HEK293 (cell line): ENCODE measurements at regions not wholly inside any gene's neighbourhood (a gene's known extent, or its start where the extent isn't known, plus 50 kb on each side); places are given as distances from the start of the nearest gene placed in this dataset.

ENCODE experiments used
- CTCF ChIA-PET: fragments of 350-600 bp; formaldehyde crosslinking; extraction: SDS; loops from one replicate; lab custom pipeline; 2021; ENCODE audit warnings: antibody characterized with exemption; lab: Yijun Ruan, JAX
- POLR2A ChIA-PET: fragments of 300-600 bp; formaldehyde crosslinking; extraction: SDS; loops from one replicate; lab custom pipeline; 2020; ENCODE audit warnings: antibody characterized with exemption, inconsistent platforms; lab: Yijun Ruan, JAX
- H3K27ac ChIP-seq: fragments of 200-500 bp; sonication (Bioruptor generic); 2 replicates; pipeline ENCODE4 v1.5.1; 2014; ENCODE audit warnings: low read depth, low read length, control low read depth, inconsistent platforms; ENCODE audit errors: extremely low read depth
- H3K36me3 ChIP-seq, 2 experiments: fragments of 200-500 bp in 1 of 2; sonication (Bioruptor generic) in 1 of 2; 1 replicate in 1 of 2; 2 replicates in 1 of 2; pipeline ENCODE4 v1.5.1; 2014 to 2017; ENCODE audit warnings: inconsistent platforms in 2 of 2, low read length in 2 of 2; ENCODE audit not compliant: control insufficient read depth in 2 of 2, insufficient read depth in 1 of 2
- H3K4me1 ChIP-seq: fragments of 200-500 bp; sonication (Bioruptor generic); 2 replicates; pipeline ENCODE4 v1.5.1; 2014; ENCODE audit warnings: mild to moderate bottlenecking, low read length, inconsistent platforms; ENCODE audit not compliant: control insufficient read depth, insufficient read depth
- H3K4me3 ChIP-seq: 2 replicates; pipeline ENCODE4 v1.5.1; 2011; ENCODE audit warnings: low read depth, mild to moderate bottlenecking, control low read depth, low read length, moderate library complexity
- H3K9me3 ChIP-seq: fragments of 200-500 bp; sonication (Bioruptor generic); 2 replicates; pipeline ENCODE4 v1.5.1; 2014; ENCODE audit warnings: low read depth, low read length, inconsistent platforms; ENCODE audit not compliant: control insufficient read depth, insufficient read depth
- PRDM6 ChIP-seq: fragments of 450-650 bp; formaldehyde crosslinking; IDR thresholded peaks from 2 replicates; pipeline ENCODE4 v1.5.1; 2017; ENCODE audit warnings: missing biosample characterization, missing genetic modification characterization
- ZBTB49 ChIP-seq: fragments of 450-650 bp; formaldehyde crosslinking; IDR thresholded peaks from 2 replicates; pipeline ENCODE4 v1.5.1; 2016; ENCODE audit warnings: missing biosample characterization, missing genetic modification characterization, low read depth
- ZBTB6 ChIP-seq: fragments of 450-650 bp; formaldehyde crosslinking; IDR thresholded peaks from 2 replicates; pipeline ENCODE4 v1.5.1; 2017; ENCODE audit warnings: missing biosample characterization, missing genetic modification characterization
- ZBTB7A ChIP-seq: fragments of 450-650 bp; formaldehyde crosslinking; IDR thresholded peaks from 2 replicates; pipeline ENCODE4 v1.5.1; 2016; ENCODE audit warnings: low read depth, missing biosample characterization, missing genetic modification characterization
- ZFP3 ChIP-seq: fragments of 450-650 bp; formaldehyde crosslinking; IDR thresholded peaks from 2 replicates; pipeline ENCODE4 v1.5.1; 2016; ENCODE audit warnings: low read depth, missing biosample characterization, missing genetic modification characterization
- ZFP41 ChIP-seq: fragments of 450-650 bp; formaldehyde crosslinking; IDR thresholded peaks from 2 replicates; pipeline ENCODE4 v1.5.1; 2016; ENCODE audit warnings: missing biosample characterization, missing genetic modification characterization, borderline replicate concordance
- ZNF112 ChIP-seq: fragments of 450-650 bp; formaldehyde crosslinking; IDR thresholded peaks from 2 replicates; pipeline ENCODE4 v1.5.0; 2017; ENCODE audit warnings: missing biosample characterization, missing genetic modification characterization
- ZNF266 ChIP-seq: fragments of 450-650 bp; formaldehyde crosslinking; IDR thresholded peaks from 2 replicates; pipeline ENCODE4 v1.5.1; 2016; ENCODE audit warnings: missing biosample characterization, missing genetic modification characterization, low read depth
- ZNF473 ChIP-seq: fragments of 450-650 bp; formaldehyde crosslinking; IDR thresholded peaks from 2 replicates; pipeline ENCODE4 v1.5.1; 2017; ENCODE audit warnings: missing biosample characterization, missing genetic modification characterization
- ZNF518A ChIP-seq: fragments of 450-650 bp; formaldehyde crosslinking; conservative IDR thresholded peaks from 2 replicates; pipeline ENCODE4 v1.5.1; 2016; ENCODE audit warnings: low read depth, missing biosample characterization, missing genetic modification characterization
- ZNF654 ChIP-seq: fragments of 450-650 bp; formaldehyde crosslinking; IDR thresholded peaks from 2 replicates; pipeline ENCODE4 v1.5.1; 2016; ENCODE audit warnings: low read depth, missing biosample characterization, missing genetic modification characterization
- ZNF692 ChIP-seq: fragments of 450-650 bp; formaldehyde crosslinking; IDR thresholded peaks from 2 replicates; pipeline ENCODE4 v1.5.1; 2016; ENCODE audit warnings: missing biosample characterization, missing genetic modification characterization
- ZNF776 ChIP-seq: fragments of 450-650 bp; formaldehyde crosslinking; IDR thresholded peaks from 2 replicates; pipeline ENCODE4 v1.5.0; 2017; ENCODE audit warnings: missing biosample characterization, missing genetic modification characterization, borderline replicate concordance
- ZSCAN5A ChIP-seq: fragments of 450-650 bp; formaldehyde crosslinking; IDR thresholded peaks from 2 replicates; pipeline ENCODE4 v1.5.1; 2016; ENCODE audit warnings: missing biosample characterization, missing genetic modification characterization

- POLR2A ChIA-PET: no interaction called here
- no peak overlapping the region for H3K27ac ChIP-seq
- no peak overlapping the region for H3K4me3 ChIP-seq
- CTCF ChIA-PET: no interaction called here
- no peaks in the 10 kb centered on the region for H3K4me1 ChIP-seq
- no peaks in the 10 kb centered on the region for H3K36me3 ChIP-seq
- no peaks in the 10 kb centered on the region for H3K9me3 ChIP-seq
- TF ChIP-seq ZBTB7A (tag by site-specific recombination) (no peak), ZFP3 (tag by site-specific recombination) (no peak), ZBTB49 (tag by site-specific recombination) (no peak), ZNF518A (tag by site-specific recombination) (no peak), ZNF266 (tag by site-specific recombination) (no peak), ZSCAN5A (no peak), ZNF473 (tag by site-specific recombination) (no peak)
Observed at GRCh38 chr3:31307131-31307785, 225.5 kb upstream of the STT3B start.

- Histone ChIP-seq H3K9me3 (no peaks in the 10 kb centered on the region), H3K4me1 (no peaks in the 10 kb centered on the region), H3K4me3 (no peak overlapping the region), H3K36me3 (no peaks in the 10 kb centered on the region), H3K27ac (no peak overlapping the region)
- POLR2A ChIA-PET: no interaction called here
- CTCF ChIA-PET: no interaction called here
- TF ChIP-seq PRDM6 (tag by site-specific recombination): no peak
- no peak for TF ChIP-seq ZNF654 (tag by site-specific recombination)
- TF ChIP-seq ZNF518A (tag by site-specific recombination): no peak
- TF ChIP-seq ZNF692: no peak
- no peak for TF ChIP-seq ZNF112
- TF ChIP-seq ZNF776 (tag by site-specific recombination): no peak
- TF ChIP-seq ZBTB6: no peak
- TF ChIP-seq ZFP41 (tag by site-specific recombination): no peak
Observed at GRCh38 chr3:31311559-31311958, 221.2 kb upstream of the STT3B start.
